A673 (cell line): ENCODE measurements at regions not wholly inside any gene's neighbourhood (a gene's known extent, or its start where the extent isn't known, plus 50 kb on each side); places are given as distances from the start of the nearest gene placed in this dataset.

Source experiments
- BruUV-seq: library from RNA; stranded (reverse); fragments of 400-500 nt; replicated peaks from 2 replicates; lab custom pipeline; 2021; lab: Mats Ljungman, UMichigan
- CTCF ChIA-PET: fragments of 300-600 bp; sonication (Branson Sonifier 250); formaldehyde crosslinking; loops from one replicate; lab custom pipeline; 2022; ENCODE audit warnings: antibody characterized with exemption; lab: Charles Lee
- POLR2A ChIA-PET: fragments of 300-600 bp; sonication (Branson Sonifier 250); formaldehyde crosslinking; loops from one replicate; lab custom pipeline; 2022; ENCODE audit warnings: antibody characterized with exemption; ENCODE audit not compliant: low non-redundant PET; lab: Charles Lee
- DNase-seq: peaks from one replicate; pipeline ENCODE4 v3.0.0-alpha.2; 2015; ENCODE audit warnings: low spot score
- H3K27ac ChIP-seq: fragments of 200-600 bp; sonication (generic); 2 replicates; pipeline ENCODE4 v1.5.1; 2016; ENCODE audit warnings: mixed run types, low read depth, mild to moderate bottlenecking, mixed read lengths, antibody characterized with exemption, low read length; ENCODE audit not compliant: poor library complexity, severe bottlenecking
- H3K27me3 ChIP-seq: fragments of 200-600 bp; sonication (generic); replicated peaks from 2 replicates; pipeline ENCODE4 v1.6.1; 2017; ENCODE audit warnings: mixed run types, low read depth, mild to moderate bottlenecking, mixed read lengths, antibody characterized with exemption, low read length; ENCODE audit not compliant: insufficient read depth, poor library complexity
- H3K36me3 ChIP-seq: fragments of 200-600 bp; sonication (generic); 2 replicates; pipeline ENCODE4 v1.6.1; 2016; ENCODE audit warnings: mixed run types, mild to moderate bottlenecking, mixed read lengths, antibody characterized with exemption, low read length; ENCODE audit not compliant: insufficient read depth, poor library complexity, severe bottlenecking
- H3K4me1 ChIP-seq: fragments of 200-600 bp; sonication (generic); 2 replicates; pipeline ENCODE4 v1.6.1; 2017; ENCODE audit warnings: mixed run types, mild to moderate bottlenecking, mixed read lengths, antibody characterized with exemption, low read length; ENCODE audit not compliant: insufficient read depth, poor library complexity, severe bottlenecking
- H3K4me3 ChIP-seq: fragments of 200-600 bp; sonication (generic); 2 replicates; pipeline ENCODE4 v1.5.1; 2016; ENCODE audit warnings: low read depth, mixed run types, mild to moderate bottlenecking, mixed read lengths, low read length; ENCODE audit not compliant: poor library complexity, severe bottlenecking
- H3K9me3 ChIP-seq: fragments of 200-600 bp; sonication (generic); 2 replicates; pipeline ENCODE4 v1.6.1; 2016; ENCODE audit warnings: mixed run types, low read depth, mild to moderate bottlenecking, mixed read lengths, antibody characterized with exemption, low read length; ENCODE audit not compliant: poor library complexity, severe bottlenecking
- CTCF ChIP-seq: fragments of 300-800, 200-600 bp; sonication (generic); conservative IDR thresholded peaks from 2 replicates; pipeline ENCODE4 v1.5.1; 2017; ENCODE audit warnings: low read depth, mild to moderate bottlenecking, antibody characterized with exemption, low read length, moderate library complexity, mixed read lengths
- EZH2 ChIP-seq: fragments of 200-600 bp; sonication (generic); IDR thresholded peaks from 2 replicates; pipeline ENCODE4 v1.6.1; 2017; ENCODE audit warnings: borderline replicate concordance, low read depth, mild to moderate bottlenecking, mixed read lengths, antibody characterized with exemption, low read length; ENCODE audit not compliant: poor library complexity, severe bottlenecking
- intact Hi-C: fragments of 100-400 bp; cut with micrococcal nuclease; formaldehyde crosslinking; loops from one replicate; pipeline ENCODE4 v1.10.0; 2022; ENCODE audit not compliant: unreplicated experiment

- Histone ChIP-seq H3K27ac (no peak overlapping the region), H3K4me3 (no peak overlapping the region), H3K4me1 (no peaks in the 10 kb centered on the region), H3K36me3 (no peaks in the 10 kb centered on the region), H3K9me3 (no peaks in the 10 kb centered on the region), H3K27me3 (no peaks in the 10 kb centered on the region)
- ChIA-PET POLR2A (no interaction called here), CTCF (no interaction called here)
- no peak for DNase-seq
- TF ChIP-seq CTCF (no peak), EZH2 (no peak)
- BruUV-seq = no TSS peak
- intact Hi-C loops = no loop called here
Measured at GRCh38 chr22:48332438-48333322, 1495.0 kb downstream of the BRD1 start.

GRCh38 chr22:48331691-48332220, 1495.9 kb downstream of the BRD1 start:
- no TSS peak for BruUV-seq
- DNase-seq = no peak
- no peaks in the 10 kb centered on the region for H3K36me3 ChIP-seq
- H3K4me3 ChIP-seq = no peak overlapping the region
- H3K4me1 ChIP-seq = no peaks in the 10 kb centered on the region
- intact Hi-C loops = no loop called here
- no peaks in the 10 kb centered on the region for H3K27me3 ChIP-seq
- ChIA-PET POLR2A (no interaction called here), CTCF (no interaction called here)
- TF ChIP-seq CTCF = no peak
- no peak for TF ChIP-seq EZH2
- no peaks in the 10 kb centered on the region for H3K9me3 ChIP-seq
- no peak overlapping the region for H3K27ac ChIP-seq

- Histone ChIP-seq H3K4me1 (no peaks in the 10 kb centered on the region), H3K4me3 (no peak overlapping the region), H3K27ac (no peak overlapping the region), H3K27me3 (no peaks in the 10 kb centered on the region), H3K9me3 (no peaks in the 10 kb centered on the region), H3K36me3 (no peaks in the 10 kb centered on the region)
- TF ChIP-seq EZH2 (no peak), CTCF (no peak)
- BruUV-seq = no TSS peak
- POLR2A ChIA-PET = no interaction called here
- intact Hi-C loops = no loop called here
- CTCF ChIA-PET = no interaction called here
- DNase-seq = no peak
Measured at GRCh38 chr22:48331266-48331665, 1496.4 kb downstream of the BRD1 start.
